Neural cell (in vitro differentiated cells): ENCODE measurements at regions not wholly inside any gene's neighbourhood (a gene's known extent, or its start where the extent isn't known, plus 50 kb on each side); places are given as distances from the start of the nearest gene placed in this dataset.
A peak's percentile ranks its signal among the peaks of the same experiment; 100 is the strongest.

ENCODE experiments used
- EP300 ChIP-seq: fragments of 450-650 bp; conservative IDR thresholded peaks from 2 replicates; pipeline ENCODE4 v1.6.1; 2014; ENCODE audit warnings: antibody characterized with exemption, mild to moderate bottlenecking, moderate library complexity; ENCODE audit not compliant: poor library complexity, severe bottlenecking
- EZH2 ChIP-seq: fragments of 200-600, 300-800 bp; shearing (Covaris generic), sonication (generic); IDR thresholded peaks from 2 replicates; pipeline ENCODE4 v1.6.1; 2014; ENCODE audit warnings: antibody characterized with exemption, low read length, borderline replicate concordance, mild to moderate bottlenecking; ENCODE audit not compliant: insufficient read depth, poor library complexity, severe bottlenecking
- POLR2AphosphoS5 ChIP-seq: IDR thresholded peaks from 2 replicates; pipeline ENCODE4 v1.6.1; 2012
- RAD21 ChIP-seq: fragments of 450-650 bp; conservative IDR thresholded peaks from 2 replicates; pipeline ENCODE4 v1.6.1; 2014; ENCODE audit warnings: antibody characterized with exemption, mild to moderate bottlenecking, moderate library complexity
- TF ChIP-seq, protein P1 (sequence below): fragments of 450-650 bp; IDR thresholded peaks from 2 replicates; pipeline ENCODE4 v1.5.1; 2014; ENCODE audit warnings: antibody characterized with exemption, mild to moderate bottlenecking, moderate library complexity; ENCODE audit not compliant: poor library complexity, severe bottlenecking

DNA sequence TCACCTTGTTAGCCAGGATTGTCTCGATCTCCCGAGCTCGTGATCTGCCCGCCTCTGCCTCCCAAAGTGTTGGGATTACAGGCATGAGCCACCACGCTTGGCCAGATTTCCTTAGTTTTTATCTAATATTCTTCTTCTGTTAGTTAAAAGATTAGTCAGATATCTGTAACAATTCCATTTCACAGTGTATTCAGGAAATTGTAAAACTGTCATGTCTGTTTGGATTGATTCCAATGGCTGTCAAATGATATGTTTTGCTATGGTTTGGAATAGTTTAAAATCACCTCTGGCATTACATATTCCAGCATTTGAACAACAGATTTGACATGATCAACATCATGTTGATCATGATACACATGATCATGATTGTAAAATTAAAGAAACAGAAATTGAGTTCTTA lies 193.6 kb upstream of the DAB2 start:
- TF ChIP-seq RAD21 = no peak
- TF ChIP-seq, protein P1, sequence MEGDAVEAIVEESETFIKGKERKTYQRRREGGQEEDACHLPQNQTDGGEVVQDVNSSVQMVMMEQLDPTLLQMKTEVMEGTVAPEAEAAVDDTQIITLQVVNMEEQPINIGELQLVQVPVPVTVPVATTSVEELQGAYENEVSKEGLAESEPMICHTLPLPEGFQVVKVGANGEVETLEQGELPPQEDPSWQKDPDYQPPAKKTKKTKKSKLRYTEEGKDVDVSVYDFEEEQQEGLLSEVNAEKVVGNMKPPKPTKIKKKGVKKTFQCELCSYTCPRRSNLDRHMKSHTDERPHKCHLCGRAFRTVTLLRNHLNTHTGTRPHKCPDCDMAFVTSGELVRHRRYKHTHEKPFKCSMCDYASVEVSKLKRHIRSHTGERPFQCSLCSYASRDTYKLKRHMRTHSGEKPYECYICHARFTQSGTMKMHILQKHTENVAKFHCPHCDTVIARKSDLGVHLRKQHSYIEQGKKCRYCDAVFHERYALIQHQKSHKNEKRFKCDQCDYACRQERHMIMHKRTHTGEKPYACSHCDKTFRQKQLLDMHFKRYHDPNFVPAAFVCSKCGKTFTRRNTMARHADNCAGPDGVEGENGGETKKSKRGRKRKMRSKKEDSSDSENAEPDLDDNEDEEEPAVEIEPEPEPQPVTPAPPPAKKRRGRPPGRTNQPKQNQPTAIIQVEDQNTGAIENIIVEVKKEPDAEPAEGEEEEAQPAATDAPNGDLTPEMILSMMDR = no peak
- TF ChIP-seq POLR2AphosphoS5 = no peak
- TF ChIP-seq EZH2 = no peak
- peak; percentile 48 for TF ChIP-seq EP300
